ENCODE measurements at regions not wholly inside any gene's neighbourhood (a gene's known extent, or its start where the extent isn't known, plus 50 kb on each side); places are given as distances from the start of the nearest gene placed in this dataset.
"Not testable (repeated sequence)": the region's sequence is repeated elsewhere in the genome, so short reads cannot be mapped to it uniquely, and the experiment has no call there.

DNA sequence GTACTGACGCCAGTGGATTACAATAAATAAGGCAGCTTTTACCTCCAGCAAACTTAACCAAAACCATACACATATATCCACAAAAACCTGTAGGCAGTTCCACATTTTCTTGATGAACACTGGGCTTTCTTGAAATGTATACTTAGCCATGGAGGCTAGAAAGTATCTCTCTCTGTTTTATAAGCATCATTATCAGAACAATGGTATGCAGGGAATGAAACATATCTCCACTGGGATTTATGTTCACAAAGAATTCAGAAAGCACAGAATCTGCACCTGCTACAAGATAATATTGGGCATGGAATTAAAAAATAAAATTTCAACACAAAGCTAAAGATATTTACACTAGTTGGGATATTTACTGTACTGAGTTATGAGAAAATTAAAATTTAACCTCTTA is 126.1 kb upstream of the RASA1 start:
- Mint-ChIP-seq H3K9me3 (no peaks in the 10 kb centered on the region), H3K27ac (no peak overlapping the region)

GRCh38 chr5:87145853-87146252 is 121.8 kb upstream of the RASA1 start:
- H3K4me1 Mint-ChIP-seq; H3K27me3 Mint-ChIP-seq (ENCODE audit: low read depth in 3 of 3); H3K4me3 Mint-ChIP-seq; H3K9me3 Mint-ChIP-seq; DNase-seq; H3K27ac Mint-ChIP-seq; H3K36me3 Mint-ChIP-seq: not testable (repeated sequence)

More for the DNA sequence above, 126.1 kb upstream of the RASA1 start:
- H3K4me3 Mint-ChIP-seq: no peak overlapping the region
- H3K4me1 Mint-ChIP-seq: no peaks in the 10 kb centered on the region
- no peak for DNase-seq
- peaks cover 0 to 8% (median 0%) of the 10 kb centered on the region in 3 donors for H3K27me3 Mint-ChIP-seq (ENCODE audit: low read depth in 3 of 3)
- H3K36me3 Mint-ChIP-seq: peaks cover 0 to 3% (median 0%) of the 10 kb centered on the region in 3 donors

DNA sequence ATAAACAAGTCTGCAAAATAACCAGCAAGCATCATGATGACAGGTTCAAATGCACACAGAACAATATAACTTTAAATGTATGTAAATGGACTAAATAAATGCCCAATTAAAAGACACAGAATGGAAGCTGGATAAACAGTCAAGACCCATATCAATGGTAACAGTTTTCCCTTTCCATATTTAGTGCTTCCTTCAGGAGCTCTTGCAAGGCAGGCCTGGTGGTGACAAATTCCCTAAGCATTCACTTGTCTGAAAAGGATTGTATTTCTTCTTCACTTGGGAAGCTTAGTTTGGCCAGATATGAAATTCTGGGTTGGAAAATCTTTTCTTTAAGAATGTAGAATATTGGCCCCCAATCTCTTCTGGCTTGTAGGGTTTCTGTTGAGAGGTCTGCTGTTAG is 120.2 kb upstream of the RASA1 start:
- Mint-ChIP-seq H3K27me3 (ENCODE audit: low read depth in 3 of 3) (peaks cover 0 to 2% (median 0%) of the 10 kb centered on the region in 3 donors), H3K36me3 (peaks cover 0 to 4% (median 0%) of the 10 kb centered on the region in 3 donors), H3K4me3 (no peak overlapping the region), H3K27ac (no peak overlapping the region), H3K4me1 (peaks cover 6 to 8% of the 10 kb centered on the region in 2 donors), H3K9me3 (no peaks in the 10 kb centered on the region)
- no peak for DNase-seq

GRCh38 chr5:87150630-87151029 is 117.1 kb upstream of the RASA1 start:
- H3K4me1 Mint-ChIP-seq: peaks cover 6 to 15% of the 10 kb centered on the region in 2 donors
- no peaks in the 10 kb centered on the region for H3K9me3 Mint-ChIP-seq
- no peak for DNase-seq
- H3K27me3 Mint-ChIP-seq (ENCODE audit: low read depth in 3 of 3): peaks cover 0 to 2% (median 0%) of the 10 kb centered on the region in 3 donors
- H3K4me3 Mint-ChIP-seq: no peak overlapping the region
- H3K27ac Mint-ChIP-seq: no peak overlapping the region
- peaks cover 0 to 6% (median 0%) of the 10 kb centered on the region in 3 donors for H3K36me3 Mint-ChIP-seq

GRCh38 chr5:87151547-87151946 is 116.1 kb upstream of the RASA1 start:
- Mint-ChIP-seq H3K9me3 (no peaks in the 10 kb centered on the region), H3K4me3 (no peak overlapping the region)

DNA sequence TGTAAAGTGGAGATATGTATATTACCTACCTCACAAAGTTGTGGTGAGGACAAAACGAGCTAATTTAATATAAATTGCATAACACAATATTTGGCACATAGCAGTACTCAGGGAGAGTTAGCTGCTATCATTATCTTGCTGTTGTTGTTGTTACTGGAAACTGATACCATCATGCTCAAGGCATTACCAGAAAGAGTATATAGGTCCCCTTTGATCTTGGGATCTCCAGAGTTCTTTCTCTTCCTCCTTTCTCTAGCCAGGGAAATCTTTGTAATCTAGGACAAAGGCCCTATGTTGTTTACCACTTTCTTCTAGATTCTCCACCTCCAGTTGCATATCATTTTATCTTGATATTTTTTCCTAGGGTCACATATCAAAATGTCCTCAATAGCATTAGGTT is 114.8 kb upstream of the RASA1 start:
- H3K27me3 Mint-ChIP-seq (ENCODE audit: low read depth in 3 of 3): no peaks in the 10 kb centered on the region
- H3K4me1 Mint-ChIP-seq: peaks cover 6 to 15% of the 10 kb centered on the region in 2 donors
- no peak overlapping the region for H3K4me3 Mint-ChIP-seq
- DNase-seq: no peak
- no peaks in the 10 kb centered on the region for H3K9me3 Mint-ChIP-seq
- peaks cover 0 to 4% (median 0%) of the 10 kb centered on the region in 3 donors for H3K36me3 Mint-ChIP-seq
- H3K27ac Mint-ChIP-seq: no peak overlapping the region

More at GRCh38 chr5:87151547-87151946, 116.1 kb upstream of the RASA1 start:
- H3K4me1 Mint-ChIP-seq: peaks cover 6 to 15% of the 10 kb centered on the region in 2 donors
- peaks cover 0 to 2% (median 0%) of the 10 kb centered on the region in 3 donors for H3K27me3 Mint-ChIP-seq (ENCODE audit: low read depth in 3 of 3)
- DNase-seq: no peak
- H3K36me3 Mint-ChIP-seq: peaks cover 0 to 7% (median 0%) of the 10 kb centered on the region in 3 donors
- H3K27ac Mint-ChIP-seq: no peak overlapping the region

GRCh38 chr5:87154191-87154590 is 113.5 kb upstream of the RASA1 start:
- DNase-seq: no peak
- Mint-ChIP-seq H3K36me3 (peaks cover 0 to 4% (median 0%) of the 10 kb centered on the region in 3 donors), H3K4me1 (peaks cover 6 to 15% of the 10 kb centered on the region in 2 donors), H3K9me3 (no peaks in the 10 kb centered on the region), H3K4me3 (no peak overlapping the region), H3K27me3 (ENCODE audit: low read depth in 3 of 3) (no peaks in the 10 kb centered on the region), H3K27ac (no peak overlapping the region)

DNA sequence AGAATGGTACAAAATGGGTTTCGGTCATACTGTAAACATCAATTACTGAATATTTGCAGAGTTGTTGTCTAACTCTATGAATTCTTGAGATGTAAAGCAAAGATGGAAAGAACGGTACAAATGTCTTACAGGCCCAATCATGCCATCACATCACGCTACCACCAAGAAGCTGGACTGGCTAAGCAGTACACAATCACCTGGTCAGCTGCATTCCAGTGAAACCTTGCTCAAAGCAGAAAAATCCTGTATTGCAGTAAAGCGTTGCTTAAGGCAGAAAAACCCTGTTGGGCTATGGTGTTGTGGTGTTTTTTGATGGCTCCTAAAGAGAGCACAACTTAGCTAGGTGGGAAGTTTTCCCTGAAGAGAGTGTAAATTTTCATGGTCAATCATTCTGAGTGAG is 112.6 kb upstream of the RASA1 start:
- Mint-ChIP-seq H3K9me3 (no peaks in the 10 kb centered on the region), H3K27ac (no peak overlapping the region), H3K36me3 (peaks cover 0 to 4% (median 0%) of the 10 kb centered on the region in 3 donors), H3K27me3 (ENCODE audit: low read depth in 3 of 3) (peaks cover 0 to 2% (median 0%) of the 10 kb centered on the region in 3 donors), H3K4me3 (no peak overlapping the region), H3K4me1 (peaks cover 6 to 15% of the 10 kb centered on the region in 2 donors)
- DNase-seq: no peak

- DNase-seq: no peak
- H3K4me1 Mint-ChIP-seq: peaks cover 1 to 10% of the 10 kb centered on the region in 2 donors
- no peaks in the 10 kb centered on the region for H3K9me3 Mint-ChIP-seq
- H3K27ac Mint-ChIP-seq: no peak overlapping the region
- peaks cover 0 to 2% (median 0%) of the 10 kb centered on the region in 3 donors for H3K27me3 Mint-ChIP-seq (ENCODE audit: low read depth in 3 of 3)
- H3K36me3 Mint-ChIP-seq: peaks cover 0 to 4% (median 0%) of the 10 kb centered on the region in 3 donors
- no peak overlapping the region for H3K4me3 Mint-ChIP-seq
These were observed 111.1 kb upstream of the RASA1 start for GRCh38 chr5:87156631-87157030.

DNA sequence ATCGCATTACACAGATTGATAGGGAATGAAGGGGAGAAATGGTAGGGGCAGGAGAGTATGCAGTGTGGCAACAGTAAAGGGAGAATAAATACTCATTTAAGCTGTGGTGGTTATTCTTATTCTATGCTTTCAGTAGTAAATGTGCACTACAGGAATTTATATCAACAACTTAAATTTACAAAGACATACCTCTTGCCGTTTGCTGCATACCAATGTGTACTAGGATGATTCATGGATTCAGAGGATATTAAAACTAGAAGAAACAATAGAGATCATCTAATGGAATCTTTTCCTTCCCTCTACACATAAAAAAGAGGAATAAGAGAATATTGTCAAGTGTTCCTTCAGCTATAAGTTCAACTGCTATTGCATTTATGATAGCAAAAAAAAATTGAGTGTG is 103.3 kb upstream of the RASA1 start:
- H3K36me3 Mint-ChIP-seq: no peaks in the 10 kb centered on the region
- no peaks in the 10 kb centered on the region for H3K9me3 Mint-ChIP-seq
- DNase-seq: no peak
- H3K4me3 Mint-ChIP-seq: no peak overlapping the region
- no peak overlapping the region for H3K27ac Mint-ChIP-seq
- H3K4me1 Mint-ChIP-seq: no peaks in the 10 kb centered on the region
- peaks cover 0 to 5% (median 0%) of the 10 kb centered on the region in 3 donors for H3K27me3 Mint-ChIP-seq (ENCODE audit: low read depth in 3 of 3)

- DNase-seq: no peak
- no peak overlapping the region for H3K4me3 Mint-ChIP-seq
- no peak overlapping the region for H3K27ac Mint-ChIP-seq
These were observed 98.2 kb upstream of the RASA1 start for GRCh38 chr5:87169300-87169991.

GRCh38 chr5:87170799-87171198 is 96.9 kb upstream of the RASA1 start:
- Mint-ChIP-seq H3K4me3 (no peak overlapping the region), H3K27ac (no peak overlapping the region), H3K9me3 (no peaks in the 10 kb centered on the region), H3K36me3 (no peaks in the 10 kb centered on the region), H3K27me3 (ENCODE audit: low read depth in 3 of 3) (peaks cover 0 to 4% (median 1%) of the 10 kb centered on the region in 3 donors), H3K4me1 (no peaks in the 10 kb centered on the region)
- DNase-seq: no peak

More at GRCh38 chr5:87169300-87169991, 98.2 kb upstream of the RASA1 start:
- Mint-ChIP-seq H3K9me3 (no peaks in the 10 kb centered on the region), H3K4me1 (no peaks in the 10 kb centered on the region), H3K27me3 (ENCODE audit: low read depth in 3 of 3) (peaks cover 0 to 4% (median 1%) of the 10 kb centered on the region in 3 donors), H3K36me3 (no peaks in the 10 kb centered on the region)

DNA sequence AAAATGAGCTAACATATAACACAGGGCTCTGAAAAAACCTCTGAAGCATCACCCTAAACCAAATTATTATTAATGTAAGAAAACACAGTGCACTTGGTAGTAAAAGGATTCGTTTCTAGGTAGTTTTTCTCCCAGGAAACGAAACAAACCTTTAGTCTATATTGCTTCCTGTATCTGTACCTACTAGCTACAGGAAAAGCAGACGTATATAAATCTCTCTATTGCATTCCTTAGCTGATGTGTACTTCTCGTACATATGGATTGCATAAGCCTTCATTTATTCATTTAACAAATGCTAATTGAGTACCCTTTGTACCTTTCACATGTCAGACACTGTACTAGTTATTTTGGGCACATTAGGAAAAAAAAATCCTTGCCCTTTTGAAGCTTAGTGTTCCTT is 85.0 kb upstream of the RASA1 start:
- peaks cover 0 to 4% (median 0%) of the 10 kb centered on the region in 3 donors for H3K36me3 Mint-ChIP-seq
- H3K4me1 Mint-ChIP-seq: peaks cover 2 to 6% of the 10 kb centered on the region in 2 donors
- H3K4me3 Mint-ChIP-seq: no peak overlapping the region
- DNase-seq: no peak
- no peaks in the 10 kb centered on the region for H3K9me3 Mint-ChIP-seq
- no peak overlapping the region for H3K27ac Mint-ChIP-seq
- H3K27me3 Mint-ChIP-seq (ENCODE audit: low read depth in 3 of 3): no peaks in the 10 kb centered on the region

DNA sequence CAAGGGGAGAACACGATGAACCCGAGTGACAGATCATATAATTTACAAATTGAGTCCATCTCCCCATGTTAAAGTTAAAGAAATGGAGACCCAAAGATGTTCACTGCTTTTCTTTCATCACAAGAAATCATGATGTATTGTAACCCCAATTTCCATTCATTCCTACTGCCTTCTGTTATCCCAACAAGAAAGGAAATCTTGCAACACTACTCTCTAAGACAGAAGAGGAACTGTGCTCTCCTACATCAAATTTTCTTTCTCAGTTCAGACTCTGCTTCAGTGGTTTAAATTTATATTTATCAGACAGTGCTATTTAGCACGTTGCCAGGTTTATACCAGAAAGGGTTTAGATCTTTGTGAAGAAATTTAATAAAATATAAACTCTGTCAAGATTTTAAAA is 83.8 kb upstream of the RASA1 start:
- Mint-ChIP-seq H3K27me3 (ENCODE audit: low read depth in 3 of 3) (no peaks in the 10 kb centered on the region), H3K9me3 (no peaks in the 10 kb centered on the region), H3K4me1 (peaks cover 2 to 6% of the 10 kb centered on the region in 2 donors), H3K36me3 (peaks cover 0 to 4% (median 0%) of the 10 kb centered on the region in 3 donors), H3K27ac (no peak overlapping the region), H3K4me3 (no peak overlapping the region)
- DNase-seq: no peak

DNA sequence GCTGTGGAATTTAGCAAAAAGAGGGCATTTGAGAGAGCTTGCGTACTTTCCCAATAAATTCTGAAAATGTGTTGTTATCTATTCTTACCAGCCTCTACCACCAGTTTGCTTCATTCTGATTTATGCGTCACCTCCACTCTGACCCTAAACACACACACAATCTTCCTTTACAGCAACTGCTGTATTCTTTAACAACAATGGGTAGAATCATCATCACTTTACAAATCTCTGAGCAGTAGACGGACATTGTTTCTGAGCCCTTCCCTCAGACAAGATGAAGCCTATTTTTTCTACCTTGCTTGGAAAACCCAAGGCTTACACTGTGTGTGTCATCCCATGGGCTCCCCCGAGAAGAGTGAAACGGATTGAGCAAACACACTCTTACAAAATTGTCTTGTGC is 83.1 kb upstream of the RASA1 start:
- DNase-seq: no peak
- H3K27me3 Mint-ChIP-seq (ENCODE audit: low read depth in 3 of 3): no peaks in the 10 kb centered on the region
- H3K27ac Mint-ChIP-seq: no peak overlapping the region
- no peak overlapping the region for H3K4me3 Mint-ChIP-seq
- H3K4me1 Mint-ChIP-seq: peaks cover 2 to 6% of the 10 kb centered on the region in 2 donors
- H3K36me3 Mint-ChIP-seq: peaks cover 0 to 4% (median 0%) of the 10 kb centered on the region in 3 donors
- no peaks in the 10 kb centered on the region for H3K9me3 Mint-ChIP-seq
